Right cardiac atrium (tissue), 5 donors: ENCODE measurements at regions not wholly inside any gene's neighbourhood (a gene's known extent, or its start where the extent isn't known, plus 50 kb on each side); places are given as distances from the start of the nearest gene placed in this dataset.

Source experiments
- ATAC-seq, 2 donors: fragments of 200-7000 bp; cut with Tn5 transposase; one replicate each; pipeline versions ENCODE4 v1.8.0 to v1.9.1; 2020; ENCODE audit warnings: moderate library complexity in 2 of 2, mild to moderate bottlenecking in 1 of 2
- DNase-seq, 3 donors: peaks; one replicate each; pipeline ENCODE4 v3.0.0-alpha.2; 2020
- H3K27ac ChIP-seq: one replicate; pipeline ENCODE4 v1.5.1; 2013; ENCODE audit warnings: mild to moderate bottlenecking, low read length, control low read depth, moderate library complexity
- H3K27me3 ChIP-seq: one replicate; pipeline ENCODE4 v1.6.1; 2013; ENCODE audit not compliant: control insufficient read depth, insufficient read depth
- H3K4me1 ChIP-seq: one replicate; pipeline ENCODE4 v1.6.1; 2013; ENCODE audit warnings: low read length; ENCODE audit not compliant: control insufficient read depth, insufficient read depth
- H3K4me3 ChIP-seq: one replicate; pipeline ENCODE4 v1.5.1; 2013; ENCODE audit warnings: low read length, control low read depth
- H3K9me3 ChIP-seq: one replicate; pipeline ENCODE4 v1.6.1; 2013; ENCODE audit warnings: low read length; ENCODE audit not compliant: control insufficient read depth
- WGBS: extraction: QIAGEN DNeasy Blood & Tissue Kit; methylation state at CpG from one replicate; pipeline ENCODE4 v1.1.7; 2013; 5-methylcytosine and 5-hydroxymethylcytosine counted together
- intact Hi-C, 4 donors: fragments of 100-400 bp; cut with DNase I; formaldehyde crosslinking; loops; one replicate each; pipeline versions ENCODE4 v1.11.0 to v1.14.0; 2022 to 2023
- donor health status: healthy with polysubstance abuse.
- donor health status: DM: no; HTN: yes; CAD: no.
- donor health status: DM: no; HTN: no; CAD: no.
- donor health status: DM: no; HTN: yes; CAD: no; lungs with severe emphysema.
- donor health status: DM: yes; HTN: yes; CAD: no.

DNA sequence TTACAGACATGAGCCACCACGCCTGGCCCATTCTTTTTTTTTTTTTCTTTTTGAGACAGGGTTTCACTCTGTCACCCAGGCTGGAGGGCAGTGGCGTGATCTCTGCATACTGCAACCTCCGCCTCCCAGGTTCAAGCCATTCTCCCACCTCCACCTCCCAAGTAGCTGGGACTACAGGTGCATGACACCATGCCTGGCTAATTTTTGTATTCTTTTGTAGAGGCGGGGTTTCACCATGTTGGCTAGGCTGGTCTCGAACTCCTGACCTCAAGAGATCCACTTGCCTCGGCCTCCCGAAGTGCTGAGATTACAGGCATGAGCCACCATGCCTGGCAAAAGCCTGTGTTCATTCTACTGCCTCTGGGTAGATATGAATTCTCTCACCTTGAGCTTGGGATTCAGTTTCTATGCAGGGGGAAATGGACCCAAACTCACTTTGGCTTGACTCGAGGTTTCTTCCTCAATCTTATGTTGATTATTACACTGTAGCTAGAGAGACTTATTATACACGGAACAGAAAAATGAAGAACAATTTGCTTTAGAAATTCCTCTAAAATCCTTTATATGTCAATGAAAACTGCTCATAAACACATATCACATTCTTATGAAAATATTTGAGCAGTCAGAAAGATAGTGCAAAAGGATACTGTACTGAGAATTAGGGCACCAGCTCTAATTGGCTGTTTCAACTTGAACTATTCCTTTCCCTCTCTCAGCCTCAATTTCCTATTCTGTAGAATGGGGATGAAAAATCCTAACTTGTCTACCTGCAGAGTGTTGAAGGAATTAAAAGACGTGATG is 252.3 kb downstream of the MYCN start:
- Histone ChIP-seq H3K4me1 (no peaks in the 10 kb centered on the region), H3K4me3 (no peak overlapping the region), H3K9me3 (no peaks in the 10 kb centered on the region), H3K27me3 (no peaks in the 10 kb centered on the region), H3K27ac (no peak overlapping the region)
- WGBS: 82% methylated on average over 10 of the region's 10 CpGs
- intact Hi-C loops: no loop called here
- DNase-seq (no peak), ATAC-seq (no peak)

DNA sequence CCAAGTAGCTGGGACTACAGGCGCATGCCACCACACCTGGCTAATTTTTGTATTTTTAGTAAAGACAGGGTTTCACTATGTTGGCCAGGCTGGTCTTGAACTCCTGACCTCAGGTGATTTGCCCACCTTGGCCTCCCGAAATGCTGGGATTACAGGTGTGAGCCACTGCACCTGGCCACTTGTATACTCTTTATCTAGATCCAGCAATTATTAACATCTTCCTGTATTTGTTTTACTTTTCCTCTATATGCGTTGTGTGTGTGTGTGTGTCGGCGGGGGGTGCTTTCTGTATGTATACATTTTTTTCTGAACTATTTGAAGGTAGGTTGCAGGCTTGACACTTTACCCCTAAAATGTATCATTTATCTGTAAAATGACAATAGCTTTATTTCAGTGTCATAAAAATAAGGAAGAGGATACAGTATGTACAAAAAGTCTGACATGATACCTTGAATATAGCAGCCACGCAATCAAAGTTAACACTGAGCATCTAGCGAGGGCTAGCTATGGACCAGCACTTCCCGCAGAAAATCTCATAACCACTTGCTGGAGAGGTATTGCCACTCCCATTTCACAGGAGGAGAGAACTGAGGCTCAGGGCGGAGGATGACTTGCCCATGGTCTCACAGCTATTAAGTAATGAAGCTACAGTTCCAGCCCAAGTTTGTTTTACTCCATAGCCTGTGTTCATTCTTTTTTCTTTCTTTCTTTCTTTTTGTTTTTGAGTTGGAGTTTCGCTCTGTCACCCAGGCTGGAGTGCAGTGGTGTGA is 251.3 kb downstream of the MYCN start:
- Histone ChIP-seq H3K27me3 (no peaks in the 10 kb centered on the region), H3K9me3 (no peaks in the 10 kb centered on the region), H3K4me3 (no peak overlapping the region), H3K27ac (no peak overlapping the region), H3K4me1 (no peaks in the 10 kb centered on the region)
- DNase-seq (no peak), ATAC-seq (no peak)
- intact Hi-C loops: no loop called here
- 88% methylated on average over 10 of the region's 10 CpGs for whole genome bisulfite sequencing

DNA sequence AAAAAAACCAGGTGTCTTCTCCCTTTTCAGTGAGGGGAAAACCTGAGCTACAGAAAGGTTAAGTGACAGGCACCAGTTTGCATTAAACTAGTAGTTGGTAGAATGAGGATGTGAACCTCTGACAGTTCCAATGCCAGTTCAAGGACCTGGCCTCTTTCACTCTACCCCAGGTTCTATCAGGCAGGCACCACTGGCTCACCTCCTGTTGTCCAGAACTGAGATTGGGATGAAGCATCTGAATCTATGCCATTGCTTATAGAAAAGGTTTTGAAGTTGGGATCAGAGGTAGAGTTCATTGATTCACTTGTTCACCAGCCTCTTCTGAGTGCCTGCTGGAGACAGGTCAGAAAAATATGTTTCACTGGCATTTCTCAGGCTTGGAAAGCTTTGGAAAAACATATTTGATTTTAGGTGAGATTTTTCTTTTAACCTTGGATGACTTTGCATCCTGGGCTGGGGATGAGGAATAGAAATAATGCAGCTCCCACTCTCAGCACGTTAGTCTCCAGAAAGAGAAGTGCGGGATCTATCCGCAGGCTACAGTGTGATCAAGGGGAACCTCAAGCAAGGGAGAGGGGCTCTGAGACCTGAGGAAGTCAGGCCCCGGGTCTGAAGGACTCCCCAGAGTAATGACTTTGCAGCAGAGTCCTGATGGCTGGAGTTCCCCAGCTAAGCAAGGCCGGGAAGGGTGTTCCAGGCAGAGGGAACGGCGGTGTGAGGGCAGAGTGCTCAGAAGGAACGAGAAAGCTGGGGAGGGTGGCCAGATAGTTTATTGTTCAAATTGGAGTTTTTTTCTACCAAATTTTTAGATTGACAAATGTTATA is 250.3 kb downstream of the MYCN start:
- 84% methylated on average over 8 of the region's 8 CpGs for WGBS
- Histone ChIP-seq H3K27ac (no peak overlapping the region), H3K27me3 (no peaks in the 10 kb centered on the region), H3K4me1 (no peaks in the 10 kb centered on the region), H3K4me3 (no peak overlapping the region), H3K9me3 (no peaks in the 10 kb centered on the region)
- ATAC-seq: no peak
- intact Hi-C loops: no loop called here
- DNase-seq: no peak

DNA sequence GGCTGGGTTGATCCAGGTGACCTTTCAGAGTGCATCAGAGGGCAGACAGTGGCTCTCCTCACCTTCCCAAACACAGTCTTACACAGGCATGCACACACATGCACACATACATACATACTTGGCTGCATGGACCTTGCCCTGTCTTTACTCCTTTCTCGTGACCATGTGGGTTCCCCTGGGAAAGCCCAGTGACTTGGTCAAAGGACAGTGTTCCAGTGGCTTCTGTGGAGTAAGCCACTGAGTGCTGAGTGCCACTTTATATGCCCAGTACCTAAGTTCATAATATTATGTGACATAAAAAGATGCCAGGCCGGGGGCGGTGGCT is 249.4 kb downstream of the MYCN start:
- no peaks in the 10 kb centered on the region for H3K27me3 ChIP-seq
- intact Hi-C loops: no loop called here
- no peak overlapping the region for H3K4me3 ChIP-seq
- DNase-seq (no peak), ATAC-seq (no peak)
- H3K27ac ChIP-seq: no peak overlapping the region
- WGBS: 94% methylated on average over 3 of the region's 3 CpGs
- H3K4me1 ChIP-seq: no peaks in the 10 kb centered on the region
- H3K9me3 ChIP-seq: no peaks in the 10 kb centered on the region

DNA sequence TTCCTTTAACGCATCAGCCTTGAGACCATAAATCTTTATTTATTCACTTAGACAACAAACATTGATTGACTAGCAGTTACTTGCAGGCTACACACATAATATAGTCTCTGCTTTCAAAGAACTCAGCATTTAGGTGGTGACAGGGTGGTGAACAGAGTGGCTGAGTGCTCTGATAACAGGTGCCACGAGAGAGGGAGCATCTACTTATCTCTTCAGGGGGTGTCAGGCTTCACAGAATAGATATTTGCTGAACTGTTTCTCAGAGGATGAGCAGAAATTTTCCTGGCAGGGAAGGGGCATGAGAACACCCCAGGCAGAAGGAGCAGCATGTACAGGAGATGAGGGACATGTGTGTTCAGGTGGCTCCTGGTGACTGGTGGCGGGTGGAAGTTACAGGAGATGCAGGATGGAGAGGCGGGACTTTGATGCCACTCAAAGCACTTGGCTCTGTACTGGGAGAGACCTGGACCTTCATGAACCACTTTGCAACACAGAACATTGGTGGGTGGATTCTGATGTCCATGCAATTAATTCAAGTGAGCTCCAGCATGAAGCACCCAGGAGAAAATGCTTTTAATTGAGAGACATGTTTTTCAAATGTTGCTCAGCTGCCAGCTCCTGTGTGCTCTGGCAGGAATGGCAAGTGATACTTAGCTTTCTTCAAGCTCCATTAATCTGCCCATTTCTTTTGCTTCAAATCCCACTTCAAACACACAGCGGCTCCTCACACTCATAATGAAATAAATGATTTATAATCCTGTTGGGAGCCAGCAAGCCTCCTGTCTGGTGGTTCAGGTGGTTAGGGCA is 248.9 kb downstream of the MYCN start:
- 66% methylated on average over 5 of the region's 5 CpGs for WGBS
- Histone ChIP-seq H3K9me3 (no peaks in the 10 kb centered on the region), H3K27ac (no peak overlapping the region), H3K27me3 (no peaks in the 10 kb centered on the region), H3K4me1 (no peaks in the 10 kb centered on the region), H3K4me3 (no peak overlapping the region)
- intact Hi-C loops: no loop called here
- no peak for ATAC-seq
- DNase-seq: no peak

DNA sequence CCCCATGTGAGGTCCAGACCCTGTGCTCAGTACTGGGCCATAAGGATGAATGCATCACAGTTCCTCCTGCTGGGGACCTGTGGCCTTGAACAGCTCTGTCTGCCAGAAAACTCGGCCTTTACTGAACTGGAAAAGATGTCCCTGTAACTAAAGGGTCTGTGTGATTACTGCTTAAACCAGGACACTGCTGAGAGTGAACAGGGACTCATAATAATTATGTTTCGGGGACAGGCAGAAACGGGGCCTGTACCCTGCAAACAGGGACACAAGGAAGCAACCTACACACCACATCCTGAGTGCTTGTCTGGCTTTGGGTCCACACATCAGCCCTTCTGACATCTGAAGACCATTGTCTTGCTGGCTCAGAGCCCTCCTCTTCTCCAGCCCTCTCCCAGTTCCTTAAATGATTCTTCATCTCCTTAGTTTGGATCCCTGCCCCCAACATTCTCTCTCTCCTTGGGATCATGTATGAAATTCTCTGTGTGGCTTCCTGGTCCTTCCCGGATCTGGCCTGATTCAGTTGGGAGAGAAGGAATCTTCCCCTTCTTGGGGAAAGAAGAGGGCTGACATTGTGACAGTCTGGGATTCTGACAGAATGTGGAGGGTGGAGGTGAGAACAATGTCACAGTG is 248.0 kb downstream of the MYCN start:
- intact Hi-C loops: no loop called here
- no peak for DNase-seq
- H3K27me3 ChIP-seq: no peaks in the 10 kb centered on the region
- WGBS: 63% methylated on average over 4 of the region's 4 CpGs
- H3K27ac ChIP-seq: no peak overlapping the region
- H3K9me3 ChIP-seq: no peaks in the 10 kb centered on the region
- no peak for ATAC-seq
- no peak overlapping the region for H3K4me3 ChIP-seq
- H3K4me1 ChIP-seq: no peaks in the 10 kb centered on the region

DNA sequence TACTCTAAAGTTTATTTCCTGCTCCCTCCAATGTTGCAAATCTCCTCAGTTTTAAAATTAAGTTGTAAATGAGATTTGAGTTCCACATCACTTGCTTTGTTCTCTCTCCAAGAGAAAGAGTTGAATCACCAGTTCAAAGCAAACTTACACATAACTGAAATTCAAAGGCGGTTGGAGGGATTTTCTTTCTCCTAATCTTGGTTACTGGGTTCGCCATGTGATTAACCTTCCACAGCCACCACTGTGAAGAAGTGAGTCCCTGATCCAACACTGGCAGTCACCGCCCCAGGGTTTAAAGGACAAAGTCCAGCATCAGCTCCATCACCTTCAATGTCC is 247.1 kb downstream of the MYCN start:
- Histone ChIP-seq H3K27me3 (no peaks in the 10 kb centered on the region), H3K4me1 (no peaks in the 10 kb centered on the region), H3K4me3 (no peak overlapping the region), H3K9me3 (no peaks in the 10 kb centered on the region), H3K27ac (no peak overlapping the region)
- intact Hi-C loops: no loop called here
- 89% methylated on average over 3 of the region's 3 CpGs for WGBS
- DNase-seq (no peak), ATAC-seq (no peak)

DNA sequence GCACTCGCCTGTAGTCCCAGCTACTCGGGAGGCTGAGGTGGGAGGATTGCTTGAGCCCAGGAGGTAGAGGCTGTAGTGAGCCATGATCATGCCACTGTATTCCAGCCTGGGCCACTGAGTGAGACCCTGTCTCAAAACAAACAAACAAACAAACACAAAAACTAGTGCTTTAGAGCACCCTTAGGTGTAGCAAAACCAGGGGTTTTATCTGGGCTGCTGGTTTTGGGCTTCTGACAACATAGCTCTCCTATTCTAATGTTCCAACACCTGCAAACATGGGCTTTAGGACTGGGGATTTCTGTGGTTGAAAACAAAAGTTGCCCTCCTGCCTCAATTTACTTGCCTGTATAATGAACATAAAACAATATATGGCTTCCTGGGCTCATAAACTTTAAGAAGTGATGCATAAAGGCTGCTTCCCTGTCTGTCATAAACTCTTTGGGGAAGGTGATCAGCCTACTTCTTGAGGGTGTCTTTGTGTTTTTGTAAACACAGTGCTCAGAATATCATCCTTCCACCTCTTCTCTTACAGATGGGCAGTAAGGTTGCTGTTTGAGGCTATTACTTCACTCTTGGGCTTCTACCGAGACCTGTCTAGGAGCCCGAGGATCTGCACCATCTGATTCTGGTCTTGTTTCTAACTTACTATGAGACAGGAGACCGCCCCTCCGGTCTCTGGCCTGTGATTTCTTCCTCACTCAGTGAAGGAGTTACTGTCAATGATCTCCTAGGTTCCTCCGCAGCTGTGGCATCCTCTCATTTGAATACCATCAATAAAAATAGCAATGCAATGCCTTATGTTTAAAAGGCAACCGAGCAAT is 246.5 kb downstream of the MYCN start:
- Histone ChIP-seq H3K4me3 (no peak overlapping the region), H3K27me3 (no peaks in the 10 kb centered on the region), H3K4me1 (no peaks in the 10 kb centered on the region), H3K27ac (no peak overlapping the region), H3K9me3 (no peaks in the 10 kb centered on the region)
- DNase-seq (no peak), ATAC-seq (no peak)
- intact Hi-C loops: no loop called here
- 87% methylated on average over 8 of the region's 8 CpGs for WGBS

DNA sequence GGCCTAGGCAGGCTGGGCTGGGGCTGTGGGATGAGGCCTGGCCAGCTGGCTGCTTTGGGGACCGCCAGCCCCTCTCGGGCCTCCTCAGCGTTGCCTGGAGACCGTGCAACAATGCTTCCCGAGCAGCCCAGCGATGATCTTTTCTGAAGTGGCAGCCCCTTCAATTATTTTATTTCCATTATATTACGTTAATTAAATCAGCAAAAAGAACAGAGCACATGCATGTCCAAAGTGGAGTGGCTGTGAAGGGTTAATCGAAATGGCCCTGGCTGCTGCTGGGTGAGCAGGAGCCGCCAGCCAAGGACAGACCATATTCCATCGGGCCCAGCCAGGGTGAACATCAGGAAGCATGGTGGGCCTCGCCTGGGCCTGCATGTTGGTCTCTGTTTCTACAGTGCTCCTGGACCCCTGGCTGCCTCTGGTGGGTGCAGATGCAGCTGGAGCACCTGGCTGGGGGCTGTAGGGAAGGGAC is 245.5 kb downstream of the MYCN start:
- intact Hi-C loops: no loop called here
- DNase-seq (no peak), ATAC-seq (no peak)
- Histone ChIP-seq H3K4me1 (no peaks in the 10 kb centered on the region), H3K27me3 (no peaks in the 10 kb centered on the region), H3K9me3 (no peaks in the 10 kb centered on the region), H3K4me3 (no peak overlapping the region), H3K27ac (no peak overlapping the region)
- 84% methylated on average over 11 of the region's 11 CpGs for WGBS
